ENCODE measurements at regions not wholly inside any gene's neighbourhood (a gene's known extent, or its start where the extent isn't known, plus 50 kb on each side); places are given as distances from the start of the nearest gene placed in this dataset.

GRCh38 chr7:39826166-39826565 is 123.9 kb upstream of the CDK13 start:
- TF ChIP-seq CTCF (IDR thresholded peaks at IDR 0.05): no peak
- TF ChIP-seq EZH2 (IDR thresholded peaks at IDR 0.05): no peak
- TF ChIP-seq EZH2phosphoT487 (IDR thresholded peaks at IDR 0.05): no peak

Data from neural progenitor cell (in vitro differentiated cells).